ENCODE measurements at regions not wholly inside any gene's neighbourhood (a gene's known extent, or its start where the extent isn't known, plus 50 kb on each side); places are given as distances from the start of the nearest gene placed in this dataset.
"Not testable (repeated sequence)": the region's sequence is repeated elsewhere in the genome, so short reads cannot be mapped to it uniquely, and the experiment has no call there.

GRCh38 chr2:163142618-163143017 lies 304.1 kb upstream of the KCNH7 start:
- no peak for DNase-seq (ENCODE audit: low spot score)
- no peaks in the 10 kb centered on the region for H3K4me1 ChIP-seq (ENCODE audit: control insufficient read depth in 1 of 2, low read depth in 2 of 2)
- no peaks in the 10 kb centered on the region for H3K36me3 ChIP-seq
- H3K9me3 ChIP-seq = no peaks in the 10 kb centered on the region
- H3K27ac ChIP-seq = no peak overlapping the region
- TF ChIP-seq, protein P1, sequence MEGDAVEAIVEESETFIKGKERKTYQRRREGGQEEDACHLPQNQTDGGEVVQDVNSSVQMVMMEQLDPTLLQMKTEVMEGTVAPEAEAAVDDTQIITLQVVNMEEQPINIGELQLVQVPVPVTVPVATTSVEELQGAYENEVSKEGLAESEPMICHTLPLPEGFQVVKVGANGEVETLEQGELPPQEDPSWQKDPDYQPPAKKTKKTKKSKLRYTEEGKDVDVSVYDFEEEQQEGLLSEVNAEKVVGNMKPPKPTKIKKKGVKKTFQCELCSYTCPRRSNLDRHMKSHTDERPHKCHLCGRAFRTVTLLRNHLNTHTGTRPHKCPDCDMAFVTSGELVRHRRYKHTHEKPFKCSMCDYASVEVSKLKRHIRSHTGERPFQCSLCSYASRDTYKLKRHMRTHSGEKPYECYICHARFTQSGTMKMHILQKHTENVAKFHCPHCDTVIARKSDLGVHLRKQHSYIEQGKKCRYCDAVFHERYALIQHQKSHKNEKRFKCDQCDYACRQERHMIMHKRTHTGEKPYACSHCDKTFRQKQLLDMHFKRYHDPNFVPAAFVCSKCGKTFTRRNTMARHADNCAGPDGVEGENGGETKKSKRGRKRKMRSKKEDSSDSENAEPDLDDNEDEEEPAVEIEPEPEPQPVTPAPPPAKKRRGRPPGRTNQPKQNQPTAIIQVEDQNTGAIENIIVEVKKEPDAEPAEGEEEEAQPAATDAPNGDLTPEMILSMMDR (IDR thresholded peaks at IDR 0.05) = no peak
- no peaks in the 10 kb centered on the region for H3K27me3 ChIP-seq (replicated peaks; ENCODE audit: insufficient read depth)
- no peak for ATAC-seq (ENCODE audit: insufficient number of reproducible peaks, low FRiP score, low read depth)
- H3K4me3 ChIP-seq = no peak overlapping the region

DNA sequence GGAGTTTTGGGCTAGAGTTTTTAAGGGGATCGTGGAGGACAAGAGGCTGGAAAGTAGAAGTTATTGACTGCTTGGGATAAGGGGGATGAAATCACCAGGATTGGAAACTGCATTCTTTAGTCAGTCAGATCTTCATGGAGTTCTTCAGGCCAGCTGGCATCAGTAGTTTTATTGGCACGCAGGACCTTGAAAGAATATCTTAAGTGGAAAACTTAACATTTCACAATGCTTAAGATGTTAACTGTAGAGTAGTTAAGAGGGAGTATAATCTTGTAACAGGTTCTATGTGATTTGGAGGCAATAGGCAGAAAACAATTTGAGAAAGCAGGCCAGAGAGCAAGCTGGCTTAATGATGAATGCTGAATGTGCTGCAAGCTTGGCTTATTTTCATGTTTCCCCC lies 300.4 kb upstream of the KCNH7 start:
- ATAC-seq (ENCODE audit: insufficient number of reproducible peaks, low FRiP score, low read depth) = no peak

GRCh38 chr2:163135256-163135655 lies 296.7 kb upstream of the KCNH7 start:
- H3K27me3 ChIP-seq (replicated peaks; ENCODE audit: insufficient read depth) = no peaks in the 10 kb centered on the region
- TF ChIP-seq, protein P1 (IDR thresholded peaks at IDR 0.05) = no peak
- no peak overlapping the region for H3K4me3 ChIP-seq
- no peaks in the 10 kb centered on the region for H3K4me1 ChIP-seq (ENCODE audit: control insufficient read depth in 1 of 2, low read depth in 2 of 2)
- no peak overlapping the region for H3K27ac ChIP-seq
- no peak for DNase-seq (ENCODE audit: low spot score)
- H3K9me3 ChIP-seq = no peaks in the 10 kb centered on the region
- H3K36me3 ChIP-seq = no peaks in the 10 kb centered on the region
- no peak for ATAC-seq (ENCODE audit: insufficient number of reproducible peaks, low FRiP score, low read depth)

More for the DNA sequence above, 300.4 kb upstream of the KCNH7 start:
- no peaks in the 10 kb centered on the region for H3K36me3 ChIP-seq
- H3K27me3 ChIP-seq (replicated peaks; ENCODE audit: insufficient read depth) = no peaks in the 10 kb centered on the region
- no peak overlapping the region for H3K4me3 ChIP-seq
- no peak overlapping the region for H3K27ac ChIP-seq
- TF ChIP-seq, protein P1 (IDR thresholded peaks at IDR 0.05) = no peak
- H3K4me1 ChIP-seq (ENCODE audit: control insufficient read depth in 1 of 2, low read depth in 2 of 2) = no peaks in the 10 kb centered on the region
- DNase-seq (ENCODE audit: low spot score) = no peak
- no peaks in the 10 kb centered on the region for H3K9me3 ChIP-seq

DNA sequence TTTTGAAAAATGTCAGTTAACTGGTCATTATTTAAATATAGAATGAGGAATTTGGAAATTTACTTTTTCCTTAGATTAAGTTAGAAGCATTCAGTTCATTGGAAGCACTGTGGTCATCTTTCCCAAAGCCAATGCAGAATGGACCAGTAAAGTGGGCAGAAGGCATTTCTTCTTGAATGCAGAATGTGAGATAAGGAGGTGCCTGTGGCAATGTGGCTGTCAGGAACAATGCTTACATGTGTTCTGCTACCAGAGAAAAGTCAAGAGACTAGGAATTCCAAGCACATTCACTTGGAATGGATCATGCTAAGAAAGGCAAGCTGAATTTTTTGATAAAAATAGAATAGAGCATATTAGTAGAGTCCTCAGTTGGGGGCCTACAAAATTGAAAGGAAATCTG lies 295.0 kb upstream of the KCNH7 start:
- TF ChIP-seq, protein P1 (IDR thresholded peaks at IDR 0.05) = no peak
- no peak overlapping the region for H3K27ac ChIP-seq
- H3K9me3 ChIP-seq = no peaks in the 10 kb centered on the region
- H3K27me3 ChIP-seq (replicated peaks; ENCODE audit: insufficient read depth) = no peaks in the 10 kb centered on the region
- no peaks in the 10 kb centered on the region for H3K36me3 ChIP-seq
- DNase-seq (ENCODE audit: low spot score) (no peak), ATAC-seq (ENCODE audit: insufficient number of reproducible peaks, low FRiP score, low read depth) (no peak)
- no peaks in the 10 kb centered on the region for H3K4me1 ChIP-seq (ENCODE audit: control insufficient read depth in 1 of 2, low read depth in 2 of 2)
- no peak overlapping the region for H3K4me3 ChIP-seq

GRCh38 chr2:163132850-163133249 lies 294.3 kb upstream of the KCNH7 start:
- Histone ChIP-seq H3K9me3 (no peaks in the 10 kb centered on the region), H3K4me3 (no peak overlapping the region), H3K4me1 (ENCODE audit: control insufficient read depth in 1 of 2, low read depth in 2 of 2) (no peaks in the 10 kb centered on the region), H3K27ac (no peak overlapping the region), H3K27me3 (replicated peaks; ENCODE audit: insufficient read depth) (no peaks in the 10 kb centered on the region), H3K36me3 (no peaks in the 10 kb centered on the region)
- DNase-seq (ENCODE audit: low spot score) = no peak
- TF ChIP-seq, protein P1 (IDR thresholded peaks at IDR 0.05) = no peak
- ATAC-seq (ENCODE audit: insufficient number of reproducible peaks, low FRiP score, low read depth) = no peak

DNA sequence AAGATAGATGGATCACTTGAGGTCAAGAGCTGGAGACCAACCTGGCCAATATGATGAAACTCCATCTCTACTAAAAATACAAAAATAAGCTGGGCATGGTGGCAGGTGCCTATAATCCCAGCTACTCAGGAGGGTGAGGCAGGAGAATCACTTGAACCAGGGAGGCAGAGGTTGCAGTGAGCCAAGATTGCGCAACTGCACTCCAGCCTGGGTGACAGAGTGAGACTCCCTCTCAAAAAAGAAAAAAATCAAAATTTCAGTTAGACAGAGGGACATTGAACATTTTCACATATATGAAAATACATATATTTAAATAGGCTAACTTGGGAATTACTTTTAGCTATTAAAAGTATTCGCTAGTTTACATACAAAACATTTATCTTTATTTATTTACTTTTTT lies 293.6 kb upstream of the KCNH7 start:
- not testable (repeated sequence) for H3K27me3 ChIP-seq (replicated peaks; ENCODE audit: insufficient read depth); H3K27ac ChIP-seq; DNase-seq (ENCODE audit: low spot score); H3K4me1 ChIP-seq (ENCODE audit: control insufficient read depth in 1 of 2, low read depth in 2 of 2); H3K4me3 ChIP-seq; ATAC-seq (ENCODE audit: insufficient number of reproducible peaks, low FRiP score, low read depth); H3K9me3 ChIP-seq; H3K36me3 ChIP-seq

Measured in thoracic aorta (tissue), 2 donors.